ENCODE measurements at regions not wholly inside any gene's neighbourhood (a gene's known extent, or its start where the extent isn't known, plus 50 kb on each side); places are given as distances from the start of the nearest gene placed in this dataset.

GRCh38 chr12:65592416-65592815 lies 231.9 kb upstream of the HMGA2 start (continued):
- TF ChIP-seq GTF3C2 (IDR thresholded peaks at IDR 0.05; ENCODE audit: borderline replicate concordance, extremely low read depth, insufficient read length): no peak
- TF ChIP-seq GABPA (tag; conservative IDR thresholded peaks at IDR 0.05; ENCODE audit: low read depth): no peak

GRCh38 chr12:65593239-65593701 lies 231.0 kb upstream of the HMGA2 start:
- intact Hi-C loops (cut with micrococcal nuclease) (no loop called here), in situ Hi-C loops (cut with MboI) (no loop called here)
- no peaks in the 10 kb centered on the region for H3K27me3 ChIP-seq (ENCODE audit: control insufficient read depth in 2 of 2, insufficient read depth in 2 of 2, low read length in 2 of 2)
- peaks cover 0 to 7% of the 10 kb centered on the region in 2 experiments; a peak in 1 of 5 replicates for H3K4me1 ChIP-seq (replicated peaks in 1 of 2; ENCODE audit: control insufficient read depth in 2 of 2, insufficient read depth in 2 of 2, low read length in 2 of 2)
- FAIRE-seq (no peak), ATAC-seq (no peak), DNase-seq (ENCODE audit: extremely low read depth in 1 of 4, low spot score in 3 of 4) (no peak)
- 3% methylated on average over 2 of the region's 2 CpGs for WGBS (ENCODE audit: insufficient coverage, low coverage, missing lambda C conversion rate)
- no peak overlapping the region for H3K27ac ChIP-seq (ENCODE audit: extremely low read depth, low read depth, low read length)
- no TSS peak for BruUV-seq (replicated peaks)
- ChIA-PET CTCF (ENCODE audit: low intra/inter-chr PET ratio) (no interaction called here), POLR2A (no interaction called here)
- no peaks in the 10 kb centered on the region for H3K36me3 ChIP-seq (ENCODE audit: control insufficient read depth, insufficient read depth, low read length)
- H3K4me3 ChIP-seq: no peak overlapping the region
- H3K79me2 ChIP-seq (ENCODE audit: control insufficient read depth, insufficient read depth, low read length): no peaks in the 10 kb centered on the region
- H3K9me1 ChIP-seq (ENCODE audit: control insufficient read depth, insufficient read depth, low read length): no peaks in the 10 kb centered on the region
- H4K20me1 ChIP-seq (replicated peaks; ENCODE audit: control insufficient read depth, insufficient read depth, low read length): no peaks in the 10 kb centered on the region
- no peak overlapping the region for H3K9ac ChIP-seq (ENCODE audit: insufficient read depth in 1 of 2, low read depth in 2 of 2, low read length in 2 of 2)
- no peak overlapping the region for H2AFZ ChIP-seq (ENCODE audit: low read depth, low read length)
- H3K9me3 ChIP-seq (replicated peaks; ENCODE audit: control insufficient read depth, insufficient read depth, low read depth, low read length): no peaks in the 10 kb centered on the region
- TF ChIP-seq MLX (CRISPR knock-in tag; conservative IDR thresholded peaks at IDR 0.05) (no peak), SRSF9 (IDR thresholded peaks at IDR 0.05; ENCODE audit: borderline replicate concordance, low read depth, low read length) (no peak), HMG20B (CRISPR knock-in tag; IDR thresholded peaks at IDR 0.05) (no peak), SOX6 (IDR thresholded peaks at IDR 0.05) (no peak), ZNF133 (CRISPR knock-in tag; IDR thresholded peaks at IDR 0.05) (no peak)
- TF ChIP-seq, protein P1, sequence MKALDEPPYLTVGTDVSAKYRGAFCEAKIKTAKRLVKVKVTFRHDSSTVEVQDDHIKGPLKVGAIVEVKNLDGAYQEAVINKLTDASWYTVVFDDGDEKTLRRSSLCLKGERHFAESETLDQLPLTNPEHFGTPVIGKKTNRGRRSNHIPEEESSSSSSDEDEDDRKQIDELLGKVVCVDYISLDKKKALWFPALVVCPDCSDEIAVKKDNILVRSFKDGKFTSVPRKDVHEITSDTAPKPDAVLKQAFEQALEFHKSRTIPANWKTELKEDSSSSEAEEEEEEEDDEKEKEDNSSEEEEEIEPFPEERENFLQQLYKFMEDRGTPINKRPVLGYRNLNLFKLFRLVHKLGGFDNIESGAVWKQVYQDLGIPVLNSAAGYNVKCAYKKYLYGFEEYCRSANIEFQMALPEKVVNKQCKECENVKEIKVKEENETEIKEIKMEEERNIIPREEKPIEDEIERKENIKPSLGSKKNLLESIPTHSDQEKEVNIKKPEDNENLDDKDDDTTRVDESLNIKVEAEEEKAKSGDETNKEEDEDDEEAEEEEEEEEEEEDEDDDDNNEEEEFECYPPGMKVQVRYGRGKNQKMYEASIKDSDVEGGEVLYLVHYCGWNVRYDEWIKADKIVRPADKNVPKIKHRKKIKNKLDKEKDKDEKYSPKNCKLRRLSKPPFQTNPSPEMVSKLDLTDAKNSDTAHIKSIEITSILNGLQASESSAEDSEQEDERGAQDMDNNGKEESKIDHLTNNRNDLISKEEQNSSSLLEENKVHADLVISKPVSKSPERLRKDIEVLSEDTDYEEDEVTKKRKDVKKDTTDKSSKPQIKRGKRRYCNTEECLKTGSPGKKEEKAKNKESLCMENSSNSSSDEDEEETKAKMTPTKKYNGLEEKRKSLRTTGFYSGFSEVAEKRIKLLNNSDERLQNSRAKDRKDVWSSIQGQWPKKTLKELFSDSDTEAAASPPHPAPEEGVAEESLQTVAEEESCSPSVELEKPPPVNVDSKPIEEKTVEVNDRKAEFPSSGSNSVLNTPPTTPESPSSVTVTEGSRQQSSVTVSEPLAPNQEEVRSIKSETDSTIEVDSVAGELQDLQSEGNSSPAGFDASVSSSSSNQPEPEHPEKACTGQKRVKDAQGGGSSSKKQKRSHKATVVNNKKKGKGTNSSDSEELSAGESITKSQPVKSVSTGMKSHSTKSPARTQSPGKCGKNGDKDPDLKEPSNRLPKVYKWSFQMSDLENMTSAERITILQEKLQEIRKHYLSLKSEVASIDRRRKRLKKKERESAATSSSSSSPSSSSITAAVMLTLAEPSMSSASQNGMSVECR (CRISPR knock-in tag; IDR thresholded peaks at IDR 0.05): no peak
- H3K4me2 ChIP-seq (ENCODE audit: insufficient read depth, low read length): no peak overlapping the region
